ENCODE measurements at regions not wholly inside any gene's neighbourhood (a gene's known extent, or its start where the extent isn't known, plus 50 kb on each side); places are given as distances from the start of the nearest gene placed in this dataset.

GRCh38 chr4:181581983-181582382, 661.2 kb upstream of the TENM3 start:
- no peak for TF ChIP-seq CTCF (IDR thresholded peaks at IDR 0.05; ENCODE audit: low read depth, low read length)
- Histone ChIP-seq H3K27ac (no peak overlapping the region), H3K9me3 (ENCODE audit: severe bottlenecking) (no peaks in the 10 kb centered on the region), H3K27me3 (ENCODE audit: insufficient read depth, low read depth, severe bottlenecking) (peaks cover 8% of the 10 kb centered on the region), H3K4me3 (ENCODE audit: low read depth, low read length) (no peak overlapping the region), H3K36me3 (no peaks in the 10 kb centered on the region)
- DNase-seq, result no peak

- no peak for DNase-seq
- peaks cover 14% of the 10 kb centered on the region for H3K27me3 ChIP-seq (ENCODE audit: insufficient read depth, low read depth, severe bottlenecking)
- no peaks in the 10 kb centered on the region for H3K9me3 ChIP-seq (ENCODE audit: severe bottlenecking)
- peak; percentile 51 for TF ChIP-seq CTCF (IDR thresholded peaks at IDR 0.05; ENCODE audit: low read depth, low read length)
- H3K4me3 ChIP-seq (ENCODE audit: low read depth, low read length), result no peak overlapping the region
- H3K27ac ChIP-seq, result no peak overlapping the region
- H3K36me3 ChIP-seq, result no peaks in the 10 kb centered on the region
Measured at GRCh38 chr4:181582595-181582994, 660.6 kb upstream of the TENM3 start.

- Histone ChIP-seq H3K9me3 (ENCODE audit: severe bottlenecking) (no peaks in the 10 kb centered on the region), H3K4me3 (ENCODE audit: low read depth, low read length) (no peak overlapping the region), H3K27me3 (ENCODE audit: insufficient read depth, low read depth, severe bottlenecking) (peaks cover 13% of the 10 kb centered on the region), H3K36me3 (no peaks in the 10 kb centered on the region), H3K27ac (no peak overlapping the region)
- TF ChIP-seq CTCF (IDR thresholded peaks at IDR 0.05; ENCODE audit: low read depth, low read length), result no peak
- DNase-seq, result no peak
Measured at GRCh38 chr4:181588733-181589302, 654.4 kb upstream of the TENM3 start.

GRCh38 chr4:181592221-181592745, 650.9 kb upstream of the TENM3 start:
- Histone ChIP-seq H3K36me3 (no peaks in the 10 kb centered on the region), H3K9me3 (ENCODE audit: severe bottlenecking) (no peaks in the 10 kb centered on the region), H3K27ac (no peak overlapping the region), H3K27me3 (ENCODE audit: insufficient read depth, low read depth, severe bottlenecking) (peaks cover 6% of the 10 kb centered on the region), H3K4me3 (ENCODE audit: low read depth, low read length) (no peak overlapping the region)
- DNase-seq, result no peak
- TF ChIP-seq CTCF (IDR thresholded peaks at IDR 0.05; ENCODE audit: low read depth, low read length), result no peak

GRCh38 chr4:181593703-181594102, 649.5 kb upstream of the TENM3 start:
- Histone ChIP-seq H3K9me3 (ENCODE audit: severe bottlenecking) (no peaks in the 10 kb centered on the region), H3K27me3 (ENCODE audit: insufficient read depth, low read depth, severe bottlenecking) (no peaks in the 10 kb centered on the region), H3K4me3 (ENCODE audit: low read depth, low read length) (no peak overlapping the region), H3K27ac (no peak overlapping the region), H3K36me3 (no peaks in the 10 kb centered on the region)
- DNase-seq, result no peak
- TF ChIP-seq CTCF (IDR thresholded peaks at IDR 0.05; ENCODE audit: low read depth, low read length), result no peak

- H3K27ac ChIP-seq, result no peak overlapping the region
- no peak overlapping the region for H3K4me3 ChIP-seq (ENCODE audit: low read depth, low read length)
- H3K27me3 ChIP-seq (ENCODE audit: insufficient read depth, low read depth, severe bottlenecking), result no peaks in the 10 kb centered on the region
- TF ChIP-seq CTCF (IDR thresholded peaks at IDR 0.05; ENCODE audit: low read depth, low read length), result no peak
- no peaks in the 10 kb centered on the region for H3K9me3 ChIP-seq (ENCODE audit: severe bottlenecking)
- no peaks in the 10 kb centered on the region for H3K36me3 ChIP-seq
- DNase-seq, result no peak
Measured at GRCh38 chr4:181594188-181594587, 649.0 kb upstream of the TENM3 start.
